Cardiac fibroblast (primary cell): ENCODE measurements at regions not wholly inside any gene's neighbourhood (a gene's known extent, or its start where the extent isn't known, plus 50 kb on each side); places are given as distances from the start of the nearest gene placed in this dataset.

Source experiments
- DNase-seq, 2 donors: peaks; one replicate each; pipeline versions ENCODE4 v3.0.0 to v3.0.0-alpha.2; 2010; ENCODE audit warnings: low read depth in 2 of 2
- H3K4me3 ChIP-seq, 2 donors: replicated peaks in 1 of 2; 1 replicate in 1 of 2; 2 replicates in 1 of 2; pipeline ENCODE4 v1.5.1; 2011; ENCODE audit warnings: low read depth in 2 of 2, low read length in 2 of 2, mild to moderate bottlenecking in 2 of 2, moderate library complexity in 1 of 2
- CTCF ChIP-seq: IDR thresholded peaks from one replicate; pipeline ENCODE4 v1.5.1; 2011; ENCODE audit warnings: low read depth, mild to moderate bottlenecking, low read length, inconsistent platforms

GRCh38 chr9:107691664-107692063 lies 202.1 kb upstream of the KLF4 start:
- TF ChIP-seq CTCF, result no peak
- no peak overlapping the region for H3K4me3 ChIP-seq

GRCh38 chr9:107690021-107690420 lies 200.5 kb upstream of the KLF4 start:
- TF ChIP-seq CTCF, result no peak
- H3K4me3 ChIP-seq, result no peak overlapping the region
- no peak for DNase-seq

More at GRCh38 chr9:107691664-107692063, 202.1 kb upstream of the KLF4 start:
- no peak for DNase-seq

GRCh38 chr9:107688728-107689127 lies 199.2 kb upstream of the KLF4 start:
- TF ChIP-seq CTCF, result no peak
- H3K4me3 ChIP-seq, result no peak overlapping the region
- peak; percentile 33 to 65 for DNase-seq

GRCh38 chr9:107685901-107686300 lies 196.3 kb upstream of the KLF4 start:
- H3K4me3 ChIP-seq, result no peak overlapping the region
- no peak for TF ChIP-seq CTCF
- peak; percentile 25 to 79 for DNase-seq

- DNase-seq, result no peak
- no peak overlapping the region for H3K4me3 ChIP-seq
- TF ChIP-seq CTCF, result no peak
Measured at GRCh38 chr9:107685376-107685775, 195.8 kb upstream of the KLF4 start.

GRCh38 chr9:107684224-107684623 lies 194.7 kb upstream of the KLF4 start:
- TF ChIP-seq CTCF, result no peak
- DNase-seq, result peak; percentile 47 to 57

GRCh38 chr9:107683566-107683965 lies 194.0 kb upstream of the KLF4 start:
- no peak for DNase-seq
- no peak overlapping the region for H3K4me3 ChIP-seq
- no peak for TF ChIP-seq CTCF

More at GRCh38 chr9:107684224-107684623, 194.7 kb upstream of the KLF4 start:
- no peak overlapping the region for H3K4me3 ChIP-seq
